Panc1 (cell line): ENCODE measurements at regions not wholly inside any gene's neighbourhood (a gene's known extent, or its start where the extent isn't known, plus 50 kb on each side); places are given as distances from the start of the nearest gene placed in this dataset.
"Not testable (repeated sequence)": the region's sequence is repeated elsewhere in the genome, so short reads cannot be mapped to it uniquely, and the experiment has no call there.

ENCODE experiments used
- ATAC-seq: fragments of 200-7000 bp; cut with Tn5 transposase; 2 replicates; pipeline ENCODE4 v1.9.1; 2020; ENCODE audit warnings: mild to moderate bottlenecking, moderate library complexity
- BruUV-seq: library from RNA; stranded (reverse); fragments of 400-500 nt; replicated peaks from 2 replicates; lab custom pipeline; 2021; lab: Mats Ljungman, UMichigan
- CTCF ChIA-PET: fragments of 300-600 bp; sonication (Branson Sonifier 250); formaldehyde crosslinking; loops from one replicate; lab custom pipeline; 2022; ENCODE audit warnings: antibody characterized with exemption; lab: Charles Lee
- POLR2A ChIA-PET: fragments of 300-600 bp; sonication (Branson Sonifier 250); formaldehyde crosslinking; loops from one replicate; lab custom pipeline; 2022; ENCODE audit warnings: antibody characterized with exemption; lab: Charles Lee
- DNase-seq: peaks from one replicate; pipeline ENCODE4 v3.0.0-alpha.2; 2010; ENCODE audit warnings: low read depth, low spot score
- H3K27ac ChIP-seq: 2 replicates; pipeline ENCODE4 v1.5.1; 2011; ENCODE audit warnings: mild to moderate bottlenecking, low read length, inconsistent platforms
- H3K27me3 ChIP-seq: fragments of 200-500 bp; sonication (Bioruptor generic); 2 replicates; pipeline ENCODE4 v1.6.0; 2014; ENCODE audit warnings: low read length, inconsistent platforms; ENCODE audit not compliant: control insufficient read depth, insufficient read depth
- H3K36me3 ChIP-seq: fragments of 200-500 bp; sonication (Bioruptor generic); 2 replicates; pipeline ENCODE4 v1.5.1; 2014; ENCODE audit warnings: inconsistent platforms, mild to moderate bottlenecking, low read length, moderate library complexity; ENCODE audit not compliant: control insufficient read depth, insufficient read depth
- H3K4me1 ChIP-seq: 2 replicates; pipeline ENCODE4 v1.5.1; 2011; ENCODE audit warnings: inconsistent platforms, mild to moderate bottlenecking, low read length, moderate library complexity; ENCODE audit not compliant: control insufficient read depth, insufficient read depth
- H3K4me3 ChIP-seq, 2 experiments: 2 replicates each; pipeline ENCODE4 v1.5.1; 2011 to 2012; ENCODE audit warnings: low read depth in 2 of 2, low read length in 2 of 2, mild to moderate bottlenecking in 2 of 2, inconsistent platforms in 1 of 2, moderate library complexity in 1 of 2
- H3K9me3 ChIP-seq: fragments of 200-500 bp; sonication (Bioruptor generic); 2 replicates; pipeline ENCODE4 v1.5.1; 2014; ENCODE audit warnings: low read depth, mild to moderate bottlenecking, inconsistent platforms, low read length, moderate library complexity; ENCODE audit not compliant: control insufficient read depth, insufficient read depth
- POLR2AphosphoS5 ChIP-seq: IDR thresholded peaks from 2 replicates; pipeline ENCODE4 v1.6.1; 2012; ENCODE audit warnings: mild to moderate bottlenecking, low read depth, low read length, moderate library complexity
- SIN3A ChIP-seq: IDR thresholded peaks from 2 replicates; pipeline ENCODE4 v1.6.1; 2012; ENCODE audit warnings: low read depth, mild to moderate bottlenecking, low read length, moderate library complexity, borderline replicate concordance; ENCODE audit not compliant: insufficient read depth
- TCF7L2 ChIP-seq: IDR thresholded peaks from 2 replicates; pipeline ENCODE4 v1.6.1; 2011; ENCODE audit warnings: mild to moderate bottlenecking, low read depth, low read length, inconsistent platforms
- in situ Hi-C: cut with HindIII; loops from 2 replicates; pipeline ENCODE4 v1.10.0; 2016; ENCODE audit warnings: low sequenced_read_pairs, low pct_unique_long_range_greater_than_20kb
- intact Hi-C: fragments of 100-400 bp; cut with micrococcal nuclease; formaldehyde crosslinking; loops from one replicate; pipeline ENCODE4 v1.10.0; 2022; ENCODE audit not compliant: unreplicated experiment
- TF ChIP-seq, protein P1 (sequence below), 2 experiments: IDR thresholded peaks; 2 replicates each; pipeline ENCODE4 v1.6.1; 2011 to 2012; ENCODE audit warnings: low read depth in 2 of 2, control low read depth in 1 of 2, low read length in 1 of 2, mild to moderate bottlenecking in 1 of 2, moderate library complexity in 1 of 2; ENCODE audit not compliant: insufficient read depth in 1 of 2
- TF ChIP-seq, protein P2 (sequence below): fragments of 450-650 bp; IDR thresholded peaks from 2 replicates; pipeline ENCODE4 v1.5.1; 2017; ENCODE audit warnings: mild to moderate bottlenecking

DNA sequence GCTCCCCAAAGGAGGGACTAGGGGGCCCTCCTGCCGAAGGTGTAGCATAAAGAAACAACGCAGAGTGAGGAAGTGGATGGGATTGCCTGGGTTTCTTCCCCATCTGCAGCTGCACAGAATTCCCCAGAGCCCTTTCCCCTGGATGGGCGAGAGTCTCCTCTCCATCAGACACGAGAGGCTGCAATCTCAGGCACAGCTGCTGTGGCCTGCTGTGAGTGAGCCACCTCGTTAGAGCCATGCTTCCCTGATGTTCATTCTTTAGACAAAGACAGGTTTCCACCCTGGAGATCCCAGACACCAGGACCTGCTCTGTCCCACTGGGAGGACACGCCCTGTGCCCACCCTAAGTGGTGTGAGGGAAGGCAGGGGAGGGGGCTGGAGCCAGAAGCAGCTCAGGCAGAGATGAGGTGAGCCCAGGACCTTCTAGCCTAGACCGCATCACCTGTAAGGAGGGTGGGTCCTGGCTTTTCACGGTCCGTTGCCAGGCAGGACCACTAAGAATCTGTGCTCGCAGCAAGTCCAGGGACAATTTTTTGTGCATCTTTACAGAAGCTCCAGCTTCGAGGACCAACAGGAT lies 268.6 kb upstream of the TCERG1L start:
- no TSS peak for BruUV-seq
- POLR2A ChIA-PET = no interaction called here

DNA sequence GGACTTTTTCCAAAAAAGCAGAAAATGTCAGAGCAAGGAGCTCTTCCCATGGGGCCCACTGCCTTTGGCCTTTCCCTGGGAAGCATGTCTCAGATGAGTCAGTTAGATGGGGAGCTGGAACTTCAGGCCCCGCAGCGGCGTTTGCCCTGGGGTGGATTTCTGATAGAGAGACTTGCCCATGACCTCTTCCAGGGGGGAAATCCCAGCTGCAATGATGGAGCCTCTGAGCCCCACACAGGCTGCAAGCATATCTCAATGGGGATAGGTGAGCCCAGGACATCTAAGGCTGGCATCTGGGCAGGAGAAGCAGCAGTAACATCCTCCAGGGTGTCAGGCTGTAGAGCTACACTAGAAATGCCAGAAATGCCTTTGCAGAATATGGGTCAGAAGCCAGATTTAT lies 269.2 kb upstream of the TCERG1L start:
- intact Hi-C loops = no loop called here
- H3K4me3 ChIP-seq = no peak overlapping the region
- in situ Hi-C loops = no loop called here
- H3K27me3 ChIP-seq = peaks cover 3% of the 10 kb centered on the region; the same call in 1 of the 2 replicates
- ATAC-seq (no peak), DNase-seq (no peak)
- ChIA-PET POLR2A (no interaction called here), CTCF (no interaction called here)
- no TSS peak for BruUV-seq
- H3K4me1 ChIP-seq = no peaks in the 10 kb centered on the region
- no peaks in the 10 kb centered on the region for H3K9me3 ChIP-seq
- H3K27ac ChIP-seq = no peak overlapping the region
- no peaks in the 10 kb centered on the region for H3K36me3 ChIP-seq
- TF ChIP-seq SIN3A = no peak
- TF ChIP-seq POLR2AphosphoS5 = no peak
- TF ChIP-seq, protein P1, sequence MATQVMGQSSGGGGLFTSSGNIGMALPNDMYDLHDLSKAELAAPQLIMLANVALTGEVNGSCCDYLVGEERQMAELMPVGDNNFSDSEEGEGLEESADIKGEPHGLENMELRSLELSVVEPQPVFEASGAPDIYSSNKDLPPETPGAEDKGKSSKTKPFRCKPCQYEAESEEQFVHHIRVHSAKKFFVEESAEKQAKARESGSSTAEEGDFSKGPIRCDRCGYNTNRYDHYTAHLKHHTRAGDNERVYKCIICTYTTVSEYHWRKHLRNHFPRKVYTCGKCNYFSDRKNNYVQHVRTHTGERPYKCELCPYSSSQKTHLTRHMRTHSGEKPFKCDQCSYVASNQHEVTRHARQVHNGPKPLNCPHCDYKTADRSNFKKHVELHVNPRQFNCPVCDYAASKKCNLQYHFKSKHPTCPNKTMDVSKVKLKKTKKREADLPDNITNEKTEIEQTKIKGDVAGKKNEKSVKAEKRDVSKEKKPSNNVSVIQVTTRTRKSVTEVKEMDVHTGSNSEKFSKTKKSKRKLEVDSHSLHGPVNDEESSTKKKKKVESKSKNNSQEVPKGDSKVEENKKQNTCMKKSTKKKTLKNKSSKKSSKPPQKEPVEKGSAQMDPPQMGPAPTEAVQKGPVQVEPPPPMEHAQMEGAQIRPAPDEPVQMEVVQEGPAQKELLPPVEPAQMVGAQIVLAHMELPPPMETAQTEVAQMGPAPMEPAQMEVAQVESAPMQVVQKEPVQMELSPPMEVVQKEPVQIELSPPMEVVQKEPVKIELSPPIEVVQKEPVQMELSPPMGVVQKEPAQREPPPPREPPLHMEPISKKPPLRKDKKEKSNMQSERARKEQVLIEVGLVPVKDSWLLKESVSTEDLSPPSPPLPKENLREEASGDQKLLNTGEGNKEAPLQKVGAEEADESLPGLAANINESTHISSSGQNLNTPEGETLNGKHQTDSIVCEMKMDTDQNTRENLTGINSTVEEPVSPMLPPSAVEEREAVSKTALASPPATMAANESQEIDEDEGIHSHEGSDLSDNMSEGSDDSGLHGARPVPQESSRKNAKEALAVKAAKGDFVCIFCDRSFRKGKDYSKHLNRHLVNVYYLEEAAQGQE (IDR thresholded peaks at IDR 0.05; ENCODE audit: insufficient read depth in 1 of 2, low read depth in 2 of 2, low read length in 1 of 2) = no peak
- no peak for TF ChIP-seq TCF7L2

More for the DNA sequence above, 268.6 kb upstream of the TCERG1L start:
- no peak overlapping the region for H3K4me3 ChIP-seq
- H3K4me1 ChIP-seq = no peaks in the 10 kb centered on the region
- H3K36me3 ChIP-seq = no peaks in the 10 kb centered on the region
- H3K27me3 ChIP-seq = peaks cover 3% of the 10 kb centered on the region; the same call in 1 of the 2 replicates
- no peak for TF ChIP-seq SIN3A
- no peak for TF ChIP-seq TCF7L2
- TF ChIP-seq, protein P1 (IDR thresholded peaks at IDR 0.05; ENCODE audit: insufficient read depth in 1 of 2, low read depth in 2 of 2, low read length in 1 of 2) = no peak
- TF ChIP-seq POLR2AphosphoS5 = no peak
- TF ChIP-seq, protein P2, sequence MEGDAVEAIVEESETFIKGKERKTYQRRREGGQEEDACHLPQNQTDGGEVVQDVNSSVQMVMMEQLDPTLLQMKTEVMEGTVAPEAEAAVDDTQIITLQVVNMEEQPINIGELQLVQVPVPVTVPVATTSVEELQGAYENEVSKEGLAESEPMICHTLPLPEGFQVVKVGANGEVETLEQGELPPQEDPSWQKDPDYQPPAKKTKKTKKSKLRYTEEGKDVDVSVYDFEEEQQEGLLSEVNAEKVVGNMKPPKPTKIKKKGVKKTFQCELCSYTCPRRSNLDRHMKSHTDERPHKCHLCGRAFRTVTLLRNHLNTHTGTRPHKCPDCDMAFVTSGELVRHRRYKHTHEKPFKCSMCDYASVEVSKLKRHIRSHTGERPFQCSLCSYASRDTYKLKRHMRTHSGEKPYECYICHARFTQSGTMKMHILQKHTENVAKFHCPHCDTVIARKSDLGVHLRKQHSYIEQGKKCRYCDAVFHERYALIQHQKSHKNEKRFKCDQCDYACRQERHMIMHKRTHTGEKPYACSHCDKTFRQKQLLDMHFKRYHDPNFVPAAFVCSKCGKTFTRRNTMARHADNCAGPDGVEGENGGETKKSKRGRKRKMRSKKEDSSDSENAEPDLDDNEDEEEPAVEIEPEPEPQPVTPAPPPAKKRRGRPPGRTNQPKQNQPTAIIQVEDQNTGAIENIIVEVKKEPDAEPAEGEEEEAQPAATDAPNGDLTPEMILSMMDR = no peak
- no peak for DNase-seq
- no peaks in the 10 kb centered on the region for H3K9me3 ChIP-seq
- intact Hi-C loops = no loop called here
- CTCF ChIA-PET = no interaction called here
- no peak overlapping the region for H3K27ac ChIP-seq
- no peak for ATAC-seq
- in situ Hi-C loops = no loop called here

DNA sequence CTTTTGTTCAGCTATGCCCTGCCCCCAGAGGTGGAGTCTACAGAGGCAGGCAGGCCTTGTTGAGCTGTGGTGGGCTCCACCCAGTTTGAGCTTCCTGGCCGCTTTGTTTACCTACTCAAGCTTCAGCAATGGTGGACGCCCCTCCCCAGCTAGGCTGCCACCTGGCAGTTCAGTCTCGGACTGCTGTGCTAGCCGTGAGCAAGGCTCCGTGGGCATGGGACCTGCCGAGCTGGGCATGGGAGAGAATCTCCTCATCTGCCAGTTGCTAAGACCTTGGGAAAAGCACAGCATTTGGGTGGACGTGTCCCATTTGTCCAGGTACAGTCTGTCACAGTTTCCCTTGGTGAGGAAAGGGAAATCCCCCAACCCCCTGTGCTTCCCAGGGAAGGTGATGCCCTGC lies 270.0 kb upstream of the TCERG1L start:
- H3K27me3 ChIP-seq, in situ Hi-C loops, POLR2A ChIA-PET, H3K27ac ChIP-seq, H3K9me3 ChIP-seq, H3K4me1 ChIP-seq, intact Hi-C loops, H3K4me3 ChIP-seq, BruUV-seq, CTCF ChIA-PET, H3K36me3 ChIP-seq, DNase-seq, ATAC-seq: not testable (repeated sequence)
